RWPE1 (cell line): ENCODE measurements at regions not wholly inside any gene's neighbourhood (a gene's known extent, or its start where the extent isn't known, plus 50 kb on each side); places are given as distances from the start of the nearest gene placed in this dataset.
"Not testable (repeated sequence)": the region's sequence is repeated elsewhere in the genome, so short reads cannot be mapped to it uniquely, and the experiment has no call there.

ENCODE experiments used
- CTCF ChIA-PET: fragments of 350-600 bp; sonication (Branson Sonifier 250); formaldehyde crosslinking; extraction: SDS; loops from one replicate; lab custom pipeline; 2021; lab: Yijun Ruan, JAX
- POLR2A ChIA-PET: fragments of 400-600 bp; formaldehyde crosslinking; extraction: SDS; loops from one replicate; lab custom pipeline; 2020; ENCODE audit warnings: antibody characterized with exemption; ENCODE audit not compliant: low non-redundant PET; lab: Yijun Ruan, JAX
- DNase-seq: peaks from one replicate; pipeline ENCODE4 v3.0.0; 2012; ENCODE audit warnings: low spot score
- H3K27ac ChIP-seq: fragments of 450-650 bp; 2 replicates; pipeline ENCODE4 v1.5.1; 2017
- TF ChIP-seq, protein P1 (sequence below): fragments of 450-650 bp; conservative IDR thresholded peaks from 2 replicates; pipeline ENCODE4 v1.5.1; 2017; ENCODE audit warnings: low read depth, mild to moderate bottlenecking

DNA sequence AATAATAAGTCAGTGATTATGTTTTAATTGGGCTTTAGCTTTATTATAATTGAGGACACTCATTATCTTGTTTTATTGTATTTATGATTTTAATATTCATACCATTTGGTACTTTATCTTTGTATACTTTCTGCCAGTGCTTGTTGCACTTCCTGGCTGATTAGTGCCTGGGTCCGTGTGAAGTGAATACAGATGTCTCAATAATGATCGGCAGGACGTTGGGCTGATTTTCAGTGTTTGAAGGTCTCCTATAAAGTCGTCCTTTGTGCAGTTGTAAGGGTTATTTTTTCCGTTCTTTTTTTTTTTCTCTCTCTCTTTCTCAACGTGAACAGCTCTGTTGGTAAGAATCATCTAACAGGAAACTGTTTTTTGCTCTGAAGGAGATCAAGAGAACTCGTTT is 450.0 kb upstream of the POU3F2 start:
- POLR2A ChIA-PET: no interaction called here
- TF ChIP-seq, protein P1, sequence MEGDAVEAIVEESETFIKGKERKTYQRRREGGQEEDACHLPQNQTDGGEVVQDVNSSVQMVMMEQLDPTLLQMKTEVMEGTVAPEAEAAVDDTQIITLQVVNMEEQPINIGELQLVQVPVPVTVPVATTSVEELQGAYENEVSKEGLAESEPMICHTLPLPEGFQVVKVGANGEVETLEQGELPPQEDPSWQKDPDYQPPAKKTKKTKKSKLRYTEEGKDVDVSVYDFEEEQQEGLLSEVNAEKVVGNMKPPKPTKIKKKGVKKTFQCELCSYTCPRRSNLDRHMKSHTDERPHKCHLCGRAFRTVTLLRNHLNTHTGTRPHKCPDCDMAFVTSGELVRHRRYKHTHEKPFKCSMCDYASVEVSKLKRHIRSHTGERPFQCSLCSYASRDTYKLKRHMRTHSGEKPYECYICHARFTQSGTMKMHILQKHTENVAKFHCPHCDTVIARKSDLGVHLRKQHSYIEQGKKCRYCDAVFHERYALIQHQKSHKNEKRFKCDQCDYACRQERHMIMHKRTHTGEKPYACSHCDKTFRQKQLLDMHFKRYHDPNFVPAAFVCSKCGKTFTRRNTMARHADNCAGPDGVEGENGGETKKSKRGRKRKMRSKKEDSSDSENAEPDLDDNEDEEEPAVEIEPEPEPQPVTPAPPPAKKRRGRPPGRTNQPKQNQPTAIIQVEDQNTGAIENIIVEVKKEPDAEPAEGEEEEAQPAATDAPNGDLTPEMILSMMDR: no peak
- DNase-seq: no peak
- H3K27ac ChIP-seq: no peak overlapping the region
- CTCF ChIA-PET: interaction anchor here (0.6 kb wide), 1 partner anchor 498 kb away, joined by 3 read pairs; no protein-coding TSS in a partner anchor

DNA sequence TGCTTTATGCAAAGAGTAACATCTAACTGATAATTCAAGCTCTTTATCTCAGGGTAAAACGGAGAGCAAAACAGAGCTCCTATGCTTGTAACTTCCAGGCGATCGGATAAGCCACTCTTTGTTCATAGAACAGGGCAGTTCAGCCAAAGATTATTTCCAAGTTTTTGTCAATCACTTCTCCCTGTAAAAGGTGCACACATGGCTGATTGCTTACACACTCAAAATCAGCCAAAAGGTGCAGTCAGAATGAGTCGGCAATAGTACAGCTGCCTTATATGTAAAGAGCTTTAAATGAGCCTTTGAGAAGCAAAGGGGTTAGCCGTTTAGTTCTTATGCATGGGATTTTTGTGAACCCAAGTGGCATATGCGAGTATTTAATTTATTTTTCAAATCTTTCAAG is 449.6 kb upstream of the POU3F2 start:
- no peak overlapping the region for H3K27ac ChIP-seq
- DNase-seq: no peak
- ChIA-PET CTCF (no interaction called here), POLR2A (no interaction called here)
- TF ChIP-seq, protein P1: no peak

DNA sequence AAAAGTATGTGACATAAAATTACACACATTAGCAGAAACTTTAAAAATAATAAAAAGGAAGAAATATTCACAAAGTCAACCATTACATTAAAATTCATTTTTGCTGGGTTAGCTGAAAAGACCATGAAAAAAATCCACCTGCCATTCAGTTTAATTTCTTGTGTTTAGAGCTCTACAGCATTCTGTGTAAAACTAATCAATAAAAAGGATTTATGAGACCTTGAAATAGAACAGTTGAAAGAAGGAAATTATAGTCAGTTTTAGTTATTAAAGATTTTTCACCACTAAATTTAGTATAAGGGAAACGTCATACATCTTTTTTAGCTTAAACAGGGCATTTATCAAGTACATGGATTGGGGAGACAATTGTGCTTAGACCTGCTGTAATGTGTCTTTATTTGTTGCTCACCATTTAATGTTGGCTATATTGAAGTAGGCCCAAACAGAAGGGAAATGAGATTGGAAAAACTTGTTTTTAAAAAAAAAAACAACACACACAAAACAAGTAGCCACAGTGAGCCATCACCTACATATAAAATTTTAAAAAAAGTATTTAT is 438.7 kb upstream of the POU3F2 start:
- DNase-seq: no peak
- TF ChIP-seq, protein P1: no peak
- ChIA-PET POLR2A (no interaction called here), CTCF (interaction anchor here (0.6 kb wide), 1 partner anchor 588 kb away, joined by 4 read pairs; no protein-coding TSS in a partner anchor)
- H3K27ac ChIP-seq: no peak overlapping the region

DNA sequence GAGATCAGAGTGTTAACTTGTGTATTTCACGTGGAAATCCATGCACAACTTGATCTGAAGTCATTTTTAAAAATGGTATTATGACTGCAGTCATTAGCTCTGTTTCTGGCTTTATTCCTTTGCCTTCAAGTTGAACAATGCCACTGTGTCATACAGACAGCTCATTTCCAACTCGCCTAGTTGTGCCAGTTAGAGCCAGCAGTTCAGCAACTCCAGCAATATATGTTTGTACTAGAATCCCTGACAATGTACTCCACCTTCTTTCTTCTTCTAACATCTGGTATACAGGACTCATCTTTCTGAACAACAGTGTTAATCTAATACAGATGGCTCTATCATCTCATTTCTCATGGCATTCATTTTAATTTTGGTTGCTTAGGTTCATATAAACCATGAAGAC is 418.3 kb upstream of the POU3F2 start:
- DNase-seq: no peak
- CTCF ChIA-PET: interaction anchor here (0.7 kb wide), 1 partner anchor 400 kb away, joined by 3 read pairs; no protein-coding TSS in a partner anchor
- TF ChIP-seq, protein P1: no peak
- no peak overlapping the region for H3K27ac ChIP-seq
- POLR2A ChIA-PET: no interaction called here

DNA sequence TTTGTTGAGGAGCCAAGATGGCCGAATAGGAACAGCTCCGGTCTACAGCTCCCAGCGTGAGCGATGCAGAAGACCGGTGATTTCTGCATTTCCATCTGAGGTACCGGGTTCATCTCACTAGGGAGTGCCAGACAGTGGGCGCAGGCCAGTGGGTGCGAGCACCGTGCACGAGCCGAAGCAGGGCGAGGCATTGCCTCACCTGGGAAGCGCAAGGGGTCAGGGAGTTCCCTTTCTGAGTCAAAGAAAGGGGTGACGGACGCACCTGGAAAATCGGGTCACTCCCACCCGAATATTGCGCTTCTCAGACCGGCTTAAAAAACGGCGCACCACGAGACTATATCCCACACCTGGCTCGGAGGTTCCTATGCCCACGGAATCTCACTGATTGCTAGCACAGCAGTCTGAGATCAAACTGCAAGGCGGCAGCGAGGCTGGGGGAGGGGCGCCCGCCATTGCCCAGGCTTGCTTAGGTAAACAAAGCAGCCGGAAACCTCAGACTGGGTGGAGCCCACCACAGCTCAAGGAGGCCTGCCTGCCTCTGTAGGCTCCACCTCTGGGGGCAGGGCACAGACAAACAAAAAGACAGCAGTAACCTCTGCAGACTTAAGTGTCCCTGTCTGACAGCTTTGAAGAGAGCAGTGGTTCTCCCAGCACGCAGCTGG is 417.7 kb upstream of the POU3F2 start:
- POLR2A ChIA-PET, H3K27ac ChIP-seq, DNase-seq, CTCF ChIA-PET: not testable (repeated sequence)

DNA sequence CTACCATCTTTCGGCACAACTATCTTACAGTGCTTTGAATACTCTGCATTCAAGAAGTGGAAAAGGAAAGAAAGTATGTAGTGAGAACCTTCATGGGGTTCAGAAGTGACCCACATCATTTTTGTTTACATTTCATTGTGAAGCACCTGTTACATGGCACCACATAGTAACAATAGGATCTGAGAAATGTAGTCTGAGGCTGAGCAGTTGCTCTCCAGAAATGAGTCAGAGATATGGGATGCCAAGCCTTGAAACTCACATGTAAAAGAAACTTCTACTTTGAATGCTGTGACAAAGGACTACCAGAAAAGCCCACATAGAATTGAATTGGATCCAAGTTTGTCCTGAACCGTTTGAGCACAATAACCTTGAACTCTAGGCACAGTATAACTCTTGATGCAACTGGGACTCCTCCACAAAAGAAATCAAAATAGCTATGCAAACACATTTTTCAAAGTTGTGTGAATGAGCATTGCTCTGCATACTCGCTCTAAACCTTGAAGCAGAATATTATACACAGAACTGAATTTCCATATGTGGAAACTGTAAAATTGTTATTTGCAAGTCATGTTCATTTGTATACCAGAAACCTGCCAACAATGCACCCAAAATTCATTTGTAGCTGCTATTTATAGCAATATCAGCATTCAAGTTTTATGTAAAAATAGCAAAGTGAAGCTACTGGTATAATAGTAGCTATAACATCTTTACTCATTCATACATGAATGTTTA is 400.9 kb upstream of the POU3F2 start:
- no peak for DNase-seq
- no peak overlapping the region for H3K27ac ChIP-seq
- ChIA-PET CTCF (interaction anchor here (0.6 to 0.8 kb wide), 2 partner anchors 10 to 63 kb away, joined by 3 read pairs; no protein-coding TSS in a partner anchor), POLR2A (no interaction called here)
- TF ChIP-seq, protein P1: no peak
